Heart right ventricle (tissue), 16 donors: ENCODE measurements at regions not wholly inside any gene's neighbourhood (a gene's known extent, or its start where the extent isn't known, plus 50 kb on each side); places are given as distances from the start of the nearest gene placed in this dataset.

Experiments used
- ATAC-seq, 8 donors: fragments of 200-7000 bp; cut with Tn5 transposase; one replicate each; pipeline ENCODE4 v1.9.1; 2020; ENCODE audit warnings: mild to moderate bottlenecking in 8 of 8, moderate library complexity in 8 of 8, moderate number of reproducible peaks in 1 of 8
- DNase-seq, 2 donors: peaks; one replicate each; pipeline ENCODE4 v3.0.0-alpha.2; 2020
- H3K27ac ChIP-seq, 10 donors: fragments of 200-600 bp; sonication (generic) in 2 of 10; one replicate each; pipeline versions ENCODE4 v1.5.0 to v1.8.0; 2020 to 2022; ENCODE audit warnings: mild to moderate bottlenecking in 3 of 10
- H3K27me3 ChIP-seq, 7 donors: fragments of 200-600 bp; one replicate each; pipeline ENCODE4 v1.8.0; 2021 to 2022; ENCODE audit warnings: mild to moderate bottlenecking in 2 of 7
- H3K36me3 ChIP-seq, 9 donors: fragments of 200-600 bp; sonication (generic) in 1 of 9; one replicate each; pipeline versions ENCODE4 v1.5.0 to v1.8.0; 2020 to 2022; ENCODE audit warnings: mild to moderate bottlenecking in 2 of 9
- H3K4me1 ChIP-seq, 9 donors: fragments of 200-600 bp; sonication (generic) in 1 of 9; one replicate each; pipeline versions ENCODE4 v1.5.0 to v1.8.0; 2020 to 2022; ENCODE audit warnings: mild to moderate bottlenecking in 4 of 9
- H3K4me3 ChIP-seq, 10 donors: fragments of 200-600 bp; sonication (generic) in 2 of 10; one replicate each; pipeline versions ENCODE4 v1.5.0 to v1.8.0; 2020 to 2022; ENCODE audit warnings: mild to moderate bottlenecking in 7 of 10, moderate library complexity in 2 of 10
- H3K9me3 ChIP-seq, 11 donors: fragments of 200-600 bp in 10 of 11; sonication (generic) in 2 of 11; one replicate each; pipeline versions ENCODE4 v1.5.0 to v1.8.0; 2013 to 2022; ENCODE audit warnings: mild to moderate bottlenecking in 2 of 11, control low read depth in 1 of 11, moderate library complexity in 1 of 11
- WGBS, 2 donors: extraction: QIAGEN DNeasy Blood & Tissue Kit; methylation state at CpG; one replicate each; pipeline ENCODE4 v1.1.7; 2013; ENCODE audit warnings: inconsistent platforms in 1 of 2; 5-methylcytosine and 5-hydroxymethylcytosine counted together
- intact Hi-C, 10 donors: fragments of 100-400 bp; cut with DNase I; formaldehyde crosslinking; loops; one replicate each; pipeline versions ENCODE4 v1.11.1 to v1.14.2; 2022
- TF ChIP-seq, protein P1 (sequence below), 9 donors: fragments of 200-600 bp; sonication (generic) in 2 of 9; IDR thresholded peaks; one replicate each; pipeline versions ENCODE4 v1.5.0 to v1.8.0; 2021 to 2022; ENCODE audit warnings: antibody characterized with exemption in 9 of 9, mild to moderate bottlenecking in 5 of 9, moderate library complexity in 1 of 9
- donor health status: Arrhythmogenic right ventricular cardiomyopathy.
- donor health status: ischemic (EF 13 %, LVEDD 7.1; RV severe dilation, severe dysfunction).
- donor health status: healthy with polysubstance abuse.
- donor health status: DM: no; HTN: yes; CAD: no.
- donor health status: DM: no; HTN: no; CAD: no.
- donor health status: ischemic (EF 25% LVEDD 6.9; RV normal size, moderate dysfunction).
- donor health status: ischemic (EF 25% LVEDD 5.7; RV mildly dilated, moderate dysfunction).
- donor health status: healthy.
- donor health status: DM: yes; HTN: yes; CAD: no.
- donor health status: Ischemic cardiomyopathy.
- donor health status: ischemic (EF 35%, LVEDD 5.7; RV mildly dilated, moderate dysfunction).
- donor health status: nonischemic (EF 11% LVEDD 7.7; RV severe dilation, severe dysfunction).
- donor health status: DM: yes; HTN: yes; CAD: no.
- donor health status: PGD.
- donor health status: ischemic (EF 29% LVEDD 5.4; RV normal size, mild dysfunction).
- donor health status: nonischemic (EF 23%, LVEDD 6.1; RV moderate dilation, normal function).

GRCh38 chr3:65013053-65013452 lies 325.3 kb upstream of the ADAMTS9 start:
- Histone ChIP-seq H3K9me3 (peaks cover 0 to 8% (median 0%) of the 10 kb centered on the region in 11 donors), H3K36me3 (peaks cover 0 to 14% (median 0%) of the 10 kb centered on the region in 9 donors), H3K4me3 (no peak overlapping the region), H3K27ac (no peak overlapping the region), H3K27me3 (no peaks in the 10 kb centered on the region), H3K4me1 (no peaks in the 10 kb centered on the region)
- ATAC-seq, result no peak
- no peak for DNase-seq
- intact Hi-C loops, result no loop called here
- WGBS, 2 donors, result 91 to 98% methylated on average over 4 of the region's 4 CpGs
- TF ChIP-seq, protein P1, sequence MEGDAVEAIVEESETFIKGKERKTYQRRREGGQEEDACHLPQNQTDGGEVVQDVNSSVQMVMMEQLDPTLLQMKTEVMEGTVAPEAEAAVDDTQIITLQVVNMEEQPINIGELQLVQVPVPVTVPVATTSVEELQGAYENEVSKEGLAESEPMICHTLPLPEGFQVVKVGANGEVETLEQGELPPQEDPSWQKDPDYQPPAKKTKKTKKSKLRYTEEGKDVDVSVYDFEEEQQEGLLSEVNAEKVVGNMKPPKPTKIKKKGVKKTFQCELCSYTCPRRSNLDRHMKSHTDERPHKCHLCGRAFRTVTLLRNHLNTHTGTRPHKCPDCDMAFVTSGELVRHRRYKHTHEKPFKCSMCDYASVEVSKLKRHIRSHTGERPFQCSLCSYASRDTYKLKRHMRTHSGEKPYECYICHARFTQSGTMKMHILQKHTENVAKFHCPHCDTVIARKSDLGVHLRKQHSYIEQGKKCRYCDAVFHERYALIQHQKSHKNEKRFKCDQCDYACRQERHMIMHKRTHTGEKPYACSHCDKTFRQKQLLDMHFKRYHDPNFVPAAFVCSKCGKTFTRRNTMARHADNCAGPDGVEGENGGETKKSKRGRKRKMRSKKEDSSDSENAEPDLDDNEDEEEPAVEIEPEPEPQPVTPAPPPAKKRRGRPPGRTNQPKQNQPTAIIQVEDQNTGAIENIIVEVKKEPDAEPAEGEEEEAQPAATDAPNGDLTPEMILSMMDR (IDR thresholded peaks at IDR 0.05), result no peak

DNA sequence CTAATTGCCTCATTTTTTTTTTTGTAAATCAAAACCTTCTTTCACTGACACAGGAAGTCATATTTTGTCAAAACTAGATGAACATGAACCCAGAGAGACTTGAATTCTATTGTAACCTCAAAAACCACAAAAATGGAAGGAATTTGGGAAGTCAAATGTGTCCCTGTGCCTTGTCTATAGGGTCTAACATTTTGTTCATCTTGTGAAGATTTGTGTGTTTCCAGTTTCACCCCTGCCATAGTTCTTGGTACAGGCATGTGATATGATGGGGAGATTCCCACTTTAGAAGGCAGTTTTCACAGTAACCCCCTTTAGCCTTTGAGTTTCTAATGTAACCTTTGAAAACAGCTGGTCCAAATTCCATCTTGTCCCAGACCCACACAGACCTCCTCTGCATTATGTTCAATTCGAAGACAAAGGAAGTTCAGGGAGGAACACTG lies 318.5 kb upstream of the ADAMTS9 start:
- H3K27ac ChIP-seq, result peak overlapping the region in 1 of 10 donors; percentile 34
- DNase-seq, result no peak
- WGBS, 2 donors, result 33 to 57% methylated on average over 1 of the region's 1 CpG
- peaks cover 0 to 8% (median 0%) of the 10 kb centered on the region in 9 donors for H3K4me1 ChIP-seq
- H3K36me3 ChIP-seq, result peaks cover 0 to 14% (median 0%) of the 10 kb centered on the region in 9 donors
- H3K9me3 ChIP-seq, result peaks cover 0 to 2% (median 0%) of the 10 kb centered on the region in 11 donors
- intact Hi-C loops, result no loop called here
- no peak for ATAC-seq
- H3K27me3 ChIP-seq, result no peaks in the 10 kb centered on the region
- H3K4me3 ChIP-seq, result no peak overlapping the region
- TF ChIP-seq, protein P1 (IDR thresholded peaks at IDR 0.05), result no peak

GRCh38 chr3:65005486-65005885 lies 317.7 kb upstream of the ADAMTS9 start:
- Histone ChIP-seq H3K36me3 (peaks cover 0 to 7% (median 0%) of the 10 kb centered on the region in 9 donors), H3K4me1 (peaks cover 0 to 8% (median 0%) of the 10 kb centered on the region in 9 donors), H3K4me3 (no peak overlapping the region), H3K27me3 (no peaks in the 10 kb centered on the region), H3K9me3 (peaks cover 0 to 2% (median 0%) of the 10 kb centered on the region in 11 donors), H3K27ac (peak overlapping the region in 1 of 10 donors; percentile 34)
- intact Hi-C loops, result no loop called here
- no peak for DNase-seq
- WGBS, 2 donors, result 89 to 91% methylated on average over 2 of the region's 2 CpGs
- TF ChIP-seq, protein P1 (IDR thresholded peaks at IDR 0.05), result no peak
- ATAC-seq, result peak in 1 of 8 donors; percentile 25

DNA sequence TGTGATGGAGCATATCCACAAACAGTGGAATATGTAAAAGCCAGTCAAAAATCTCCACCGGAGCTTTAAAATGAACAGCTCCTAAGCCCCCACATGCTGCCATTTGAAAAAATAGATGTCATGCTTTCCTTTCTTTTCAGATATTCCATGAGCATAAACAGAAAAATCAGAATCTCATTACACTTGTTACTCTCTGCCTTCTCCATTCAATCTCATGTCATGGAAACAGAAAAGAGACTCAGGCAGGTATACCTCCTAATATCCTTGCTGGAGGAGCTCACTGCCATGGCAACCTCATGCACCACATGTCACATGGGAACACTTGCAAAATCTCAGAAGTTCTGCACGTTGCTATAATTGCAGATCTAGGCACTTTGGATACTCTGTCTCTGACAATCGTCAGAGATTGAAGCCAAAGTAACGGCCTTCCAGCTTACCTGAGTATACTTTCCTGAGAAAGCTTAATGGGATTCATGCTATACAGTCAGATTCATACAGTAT lies 317.0 kb upstream of the ADAMTS9 start:
- ATAC-seq, result no peak

More for the DNA sequence above, 317.0 kb upstream of the ADAMTS9 start:
- Histone ChIP-seq H3K4me3 (no peak overlapping the region), H3K36me3 (peaks cover 0 to under 1% (median 0%) of the 10 kb centered on the region in 9 donors), H3K9me3 (peaks cover 0 to 2% (median 0%) of the 10 kb centered on the region in 11 donors), H3K27ac (no peak overlapping the region), H3K27me3 (no peaks in the 10 kb centered on the region), H3K4me1 (peaks cover 0 to 8% (median 0%) of the 10 kb centered on the region in 9 donors)
- TF ChIP-seq, protein P1 (IDR thresholded peaks at IDR 0.05), result no peak
- 78 to 82% methylated on average over 4 of the region's 4 CpGs for WGBS, 2 donors
- intact Hi-C loops, result no loop called here
- DNase-seq, result no peak
